ENCODE measurements at regions not wholly inside any gene's neighbourhood (a gene's known extent, or its start where the extent isn't known, plus 50 kb on each side); places are given as distances from the start of the nearest gene placed in this dataset.

- no peak for DNase-seq
Measured at GRCh38 chr19:32266460-32266859, 79.0 kb upstream of the ZNF507 start.

DNA sequence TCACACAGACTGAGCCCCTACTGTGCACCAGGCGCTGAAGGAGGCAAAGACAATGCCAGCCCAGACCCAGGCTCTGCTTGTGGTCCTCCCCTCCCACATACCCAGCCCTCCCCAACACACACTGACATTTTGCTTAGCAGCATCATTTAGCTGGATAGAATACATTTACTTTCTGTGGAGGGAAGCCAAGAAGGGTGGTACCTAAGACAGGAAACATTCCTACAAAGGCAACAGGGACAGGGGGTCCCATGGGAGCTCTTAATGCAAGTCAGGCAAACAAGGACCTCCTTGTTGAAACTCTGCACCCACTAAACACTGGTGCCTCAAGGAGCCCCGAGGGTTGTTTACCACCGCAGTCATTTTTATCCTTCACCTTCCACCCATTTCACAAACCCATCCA lies 77.0 kb upstream of the ZNF507 start:
- DNase-seq: no peak

DNA sequence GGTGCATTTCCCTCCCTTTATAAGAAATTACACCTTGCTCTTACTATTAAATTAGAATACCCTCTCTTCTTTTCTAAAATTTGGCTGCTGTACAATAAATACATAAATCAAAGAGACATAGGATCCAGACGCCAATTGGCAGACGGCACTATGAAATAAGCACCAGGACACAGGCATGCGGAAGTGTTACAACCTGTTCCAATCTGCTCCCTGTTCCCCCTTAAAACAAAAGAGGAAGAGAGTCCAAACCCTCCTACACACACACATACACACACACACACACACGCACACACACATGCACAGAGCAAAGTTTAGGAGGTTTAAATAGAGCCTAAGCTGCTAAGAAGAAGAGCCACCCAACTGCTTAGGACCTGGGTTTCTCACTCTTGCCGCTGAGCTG lies 75.6 kb upstream of the ZNF507 start:
- DNase-seq: no peak

GRCh38 chr19:32273483-32273882 lies 71.9 kb upstream of the ZNF507 start:
- DNase-seq: no peak

DNA sequence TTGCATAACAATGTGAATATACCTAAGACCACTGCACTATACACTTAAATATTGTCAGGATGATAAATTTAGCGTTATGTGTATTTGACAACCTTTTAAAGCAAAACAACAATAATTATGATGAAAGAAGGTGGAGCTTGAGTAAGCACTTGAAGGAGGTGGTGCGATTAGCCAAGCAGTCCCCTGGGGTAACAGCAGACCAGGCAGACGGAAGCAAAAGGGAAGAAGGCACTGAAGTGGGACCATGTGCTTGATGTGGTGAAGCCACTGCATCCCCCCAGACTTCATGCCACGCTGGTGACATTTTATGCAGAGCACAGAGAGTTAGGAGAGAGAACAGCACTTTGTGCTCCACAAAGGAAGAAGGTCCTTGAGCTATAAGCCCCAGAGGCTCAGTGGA lies 58.3 kb upstream of the ZNF507 start:
- no peak for DNase-seq

DNA sequence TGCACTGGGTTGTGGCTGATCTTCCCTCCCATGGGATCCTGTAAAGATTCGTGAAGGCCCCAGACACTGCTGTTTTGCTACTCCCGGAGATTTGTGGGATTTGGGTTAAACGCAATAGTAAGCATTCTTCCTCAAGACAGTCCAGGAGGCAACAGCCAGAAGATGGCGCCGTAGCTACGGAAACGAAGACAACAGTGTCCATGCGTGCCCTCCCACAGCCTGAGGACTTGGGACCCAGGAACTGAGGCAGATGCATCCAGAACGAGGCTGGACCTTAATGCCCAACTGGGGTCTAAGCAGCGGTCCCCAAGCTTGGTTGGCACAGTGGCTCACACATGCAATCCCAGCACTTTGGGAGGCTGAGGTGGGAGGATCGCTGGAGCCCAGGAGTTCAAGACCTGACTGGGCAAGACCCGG lies 57.6 kb upstream of the ZNF507 start:
- no peak for DNase-seq

- no peak for DNase-seq
Measured at GRCh38 chr19:32289566-32290210, 55.7 kb upstream of the ZNF507 start.

GRCh38 chr19:32291876-32292275 lies 53.5 kb upstream of the ZNF507 start:
- DNase-seq: no peak

DNA sequence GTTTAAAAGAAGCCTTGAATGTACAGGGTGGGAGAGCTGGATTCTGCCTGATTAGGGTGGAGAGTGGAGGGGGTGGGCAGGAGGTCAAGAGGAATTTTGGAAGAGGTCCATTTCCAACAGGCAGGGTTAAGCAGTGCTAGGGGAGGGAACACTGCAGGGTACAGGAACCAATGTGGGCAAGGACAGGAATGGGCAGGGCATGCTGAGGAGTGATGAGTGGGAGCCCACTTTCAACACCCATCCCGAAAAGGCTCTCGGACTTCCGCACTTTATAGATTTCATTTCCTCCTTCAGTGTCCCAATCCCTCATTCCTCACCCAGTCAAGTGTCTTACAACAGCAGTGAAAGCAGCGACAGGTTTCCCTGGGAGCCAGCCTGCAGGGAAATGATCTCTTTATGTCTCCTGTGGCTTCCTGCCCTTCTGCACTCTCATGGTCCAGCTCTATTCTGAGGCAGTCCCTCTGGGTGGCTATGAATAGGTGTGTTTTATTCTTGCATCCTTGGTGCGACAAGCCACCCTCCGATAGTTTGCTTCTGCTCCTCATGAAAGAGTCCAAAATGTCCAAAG lies 50.5 kb upstream of the ZNF507 start:
- no peak for DNase-seq
